GM10248 (cell line): ENCODE measurements at regions not wholly inside any gene's neighbourhood (a gene's known extent, or its start where the extent isn't known, plus 50 kb on each side); places are given as distances from the start of the nearest gene placed in this dataset.

Experiments
- CTCF ChIA-PET: fragments of 300-600 bp; sonication (Branson Sonifier 250); formaldehyde crosslinking; extraction: SDS; loops from one replicate; lab custom pipeline; 2021; ENCODE audit warnings: antibody characterized with exemption; lab: Yijun Ruan, JAX
- POLR2A ChIA-PET: fragments of 350-650 bp; sonication (Branson Sonifier 250); formaldehyde crosslinking; extraction: SDS; loops from one replicate; lab custom pipeline; 2020; ENCODE audit warnings: antibody characterized with exemption; lab: Yijun Ruan, JAX
- DNase-seq: peaks from one replicate; pipeline ENCODE4 v3.0.0; 2012; ENCODE audit errors: extremely low spot score
- TF ChIP-seq, protein P1 (sequence below): IDR thresholded peaks from 2 replicates; pipeline ENCODE4 v1.5.1; 2012; ENCODE audit warnings: mild to moderate bottlenecking, low read depth; ENCODE audit errors: extremely low read depth, missing control alignments, control extremely low read depth

DNA sequence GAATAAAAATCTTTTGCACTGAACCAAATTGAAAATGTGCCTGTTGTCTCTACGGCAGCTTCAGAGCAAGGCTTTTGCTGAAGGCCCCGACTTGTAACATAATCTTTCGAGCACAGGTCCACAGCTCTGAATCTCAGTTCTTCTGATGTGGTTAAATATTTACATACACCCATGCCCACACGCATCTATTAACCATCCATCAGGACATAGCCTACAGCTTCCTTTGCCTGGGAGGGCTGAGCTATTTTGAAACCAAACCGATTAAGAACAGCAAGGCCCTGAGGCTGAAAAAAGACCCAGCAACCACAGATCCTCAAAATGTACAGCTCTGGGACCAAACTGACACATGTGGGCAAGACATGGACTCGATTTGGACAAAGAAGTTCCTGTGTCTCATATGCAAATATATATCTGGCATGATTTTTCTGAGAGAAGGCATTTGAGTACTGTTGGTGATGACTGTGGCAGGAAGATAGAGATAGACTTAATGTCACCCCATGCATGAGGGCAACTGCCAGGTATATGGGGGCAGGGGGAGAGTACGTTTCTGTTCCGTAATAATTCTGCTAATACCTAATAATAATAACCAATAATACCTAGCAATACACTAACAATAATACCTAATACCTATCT lies 322.7 kb upstream of the PLET1 start:
- DNase-seq, result peak; percentile 60
- TF ChIP-seq, protein P1, sequence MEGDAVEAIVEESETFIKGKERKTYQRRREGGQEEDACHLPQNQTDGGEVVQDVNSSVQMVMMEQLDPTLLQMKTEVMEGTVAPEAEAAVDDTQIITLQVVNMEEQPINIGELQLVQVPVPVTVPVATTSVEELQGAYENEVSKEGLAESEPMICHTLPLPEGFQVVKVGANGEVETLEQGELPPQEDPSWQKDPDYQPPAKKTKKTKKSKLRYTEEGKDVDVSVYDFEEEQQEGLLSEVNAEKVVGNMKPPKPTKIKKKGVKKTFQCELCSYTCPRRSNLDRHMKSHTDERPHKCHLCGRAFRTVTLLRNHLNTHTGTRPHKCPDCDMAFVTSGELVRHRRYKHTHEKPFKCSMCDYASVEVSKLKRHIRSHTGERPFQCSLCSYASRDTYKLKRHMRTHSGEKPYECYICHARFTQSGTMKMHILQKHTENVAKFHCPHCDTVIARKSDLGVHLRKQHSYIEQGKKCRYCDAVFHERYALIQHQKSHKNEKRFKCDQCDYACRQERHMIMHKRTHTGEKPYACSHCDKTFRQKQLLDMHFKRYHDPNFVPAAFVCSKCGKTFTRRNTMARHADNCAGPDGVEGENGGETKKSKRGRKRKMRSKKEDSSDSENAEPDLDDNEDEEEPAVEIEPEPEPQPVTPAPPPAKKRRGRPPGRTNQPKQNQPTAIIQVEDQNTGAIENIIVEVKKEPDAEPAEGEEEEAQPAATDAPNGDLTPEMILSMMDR, result no peak
- ChIA-PET POLR2A (no interaction called here), CTCF (interaction anchor here (0.7 to 8.8 kb wide), 6 partner anchors 10 to 713 kb away, joined by 3 to 94 read pairs (median 3); no protein-coding TSS in a partner anchor)

DNA sequence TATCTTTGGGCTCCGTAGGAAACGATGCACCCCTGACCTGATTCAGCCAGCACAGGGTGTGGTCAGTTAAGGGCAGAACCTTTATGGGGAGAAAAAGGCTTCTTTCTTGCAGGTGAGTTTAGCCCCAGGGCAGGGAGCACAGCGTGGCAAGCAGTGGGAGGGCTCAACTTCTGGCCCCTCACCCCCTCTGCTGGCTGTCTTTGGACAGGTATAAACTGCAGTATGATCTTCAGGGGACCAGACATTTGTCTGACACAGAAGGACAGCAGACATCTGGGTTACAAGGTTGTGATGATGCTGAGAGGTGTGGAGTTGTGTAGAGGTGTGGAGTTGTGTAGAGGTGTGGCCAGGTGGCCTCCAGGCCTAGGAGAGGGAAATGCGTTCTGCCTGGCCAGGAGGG lies 324.0 kb upstream of the PLET1 start:
- TF ChIP-seq, protein P1, result peak; percentile 22
- no peak for DNase-seq
- POLR2A ChIA-PET, result no interaction called here
- CTCF ChIA-PET, result interaction anchor here (0.8 to 8.8 kb wide), 7 partner anchors 14 to 704 kb away, joined by 3 to 94 read pairs (median 3); no protein-coding TSS in a partner anchor

DNA sequence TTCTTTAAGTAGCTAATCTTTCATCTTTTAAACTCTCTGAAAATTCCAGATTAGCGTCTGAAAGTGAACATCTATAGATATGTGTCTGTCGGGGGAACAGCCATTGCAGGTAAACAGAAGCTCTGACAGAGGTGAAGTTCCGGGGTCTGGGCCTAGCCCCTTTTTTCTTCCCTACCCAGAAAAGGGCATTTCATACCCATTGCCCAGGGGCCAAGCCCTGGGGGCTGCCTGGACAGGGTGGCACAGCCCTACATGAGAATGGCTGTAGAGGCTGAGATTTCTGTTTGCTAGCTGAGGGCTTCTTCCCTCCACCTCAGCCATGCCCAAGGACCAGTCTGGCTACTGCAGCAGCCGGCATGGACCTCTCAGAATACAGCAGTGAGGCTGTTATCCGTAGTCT lies 327.0 kb upstream of the PLET1 start:
- POLR2A ChIA-PET, result no interaction called here
- DNase-seq, result no peak
- CTCF ChIA-PET, result interaction anchor here (0.8 to 8.8 kb wide), 52 partner anchors 8 to 1674 kb away, joined by 3 to 94 read pairs (median 5); no protein-coding TSS in a partner anchor
- TF ChIP-seq, protein P1, result no peak

DNA sequence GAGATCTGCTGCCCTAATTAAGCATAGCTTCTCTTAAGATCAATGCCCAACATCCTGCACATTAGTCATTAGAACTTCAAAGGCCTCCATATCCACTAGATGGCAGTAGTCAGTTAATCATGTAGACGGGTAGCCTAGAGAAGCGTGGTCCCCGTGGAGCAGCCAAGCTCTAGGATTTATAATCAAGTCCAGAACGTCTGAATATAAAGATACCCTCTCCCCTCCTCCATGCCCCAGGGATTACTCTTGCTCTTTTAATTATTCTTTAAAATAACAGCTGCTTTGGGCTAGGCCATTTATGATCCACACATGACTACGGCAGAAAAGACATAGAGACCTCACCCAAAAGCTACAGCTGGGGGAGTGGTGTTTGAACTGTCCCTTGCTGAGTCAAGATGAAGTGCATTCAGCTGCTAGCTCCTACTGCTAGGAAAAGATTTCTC lies 327.6 kb upstream of the PLET1 start:
- ChIA-PET POLR2A (no interaction called here), CTCF (interaction anchor here (0.8 to 8.8 kb wide), 58 partner anchors 8 to 1673 kb away, joined by 3 to 94 read pairs (median 4); no protein-coding TSS in a partner anchor)
- DNase-seq, result peak; percentile 48
- TF ChIP-seq, protein P1, result peak; percentile 64

DNA sequence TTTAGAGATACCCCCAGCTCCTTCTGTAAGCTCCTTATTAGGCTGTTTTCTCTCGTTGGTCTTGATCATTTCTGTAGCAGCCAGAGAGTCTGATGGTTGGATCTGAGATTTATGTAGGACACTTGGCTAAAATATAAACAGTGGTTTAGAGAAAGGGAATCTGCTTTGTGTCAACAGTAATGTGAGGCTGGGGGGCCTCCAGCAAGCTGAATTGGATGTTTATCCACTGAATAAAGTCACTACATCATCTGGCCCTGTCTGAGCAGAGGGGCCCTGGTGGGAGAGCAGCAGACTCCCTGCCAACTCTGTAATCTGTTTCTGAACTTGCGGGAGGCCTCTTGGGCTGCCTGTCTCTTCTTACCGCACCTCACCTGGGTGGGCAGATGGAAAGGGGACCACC lies 328.5 kb upstream of the PLET1 start:
- POLR2A ChIA-PET, result no interaction called here
- TF ChIP-seq, protein P1, result no peak
- CTCF ChIA-PET, result interaction anchor here (0.8 to 8.8 kb wide), 32 partner anchors 8 to 1672 kb away, joined by 3 to 94 read pairs (median 6); no protein-coding TSS in a partner anchor
- DNase-seq, result no peak

DNA sequence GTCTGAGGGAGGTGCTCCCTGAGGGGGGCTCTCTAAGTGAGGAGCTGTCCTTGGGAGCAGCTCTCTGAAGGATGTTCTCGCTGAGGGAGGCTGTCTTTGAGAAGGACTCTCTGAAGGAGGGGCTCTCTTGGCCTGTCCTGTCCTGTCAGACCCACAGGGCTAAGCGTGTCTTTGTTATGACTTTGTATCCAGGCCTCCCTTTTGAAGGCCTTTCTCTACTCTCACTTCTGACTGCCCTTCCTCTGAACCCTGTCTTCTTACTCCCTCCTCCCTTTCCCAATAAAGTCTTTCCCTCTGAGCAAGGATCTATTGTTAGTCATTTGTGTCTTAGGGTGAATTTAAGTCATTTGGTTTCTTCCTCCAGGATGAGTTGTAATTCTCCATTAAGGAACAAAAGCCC lies 330.1 kb upstream of the PLET1 start:
- DNase-seq, result no peak
- TF ChIP-seq, protein P1, result no peak
- CTCF ChIA-PET, result interaction anchor here (1.0 to 3.8 kb wide), 4 partner anchors 178 to 715 kb away, joined by 3 to 31 read pairs (median 4); no protein-coding TSS in a partner anchor
- POLR2A ChIA-PET, result no interaction called here
